ENCODE measurements at regions not wholly inside any gene's neighbourhood (a gene's known extent, or its start where the extent isn't known, plus 50 kb on each side); places are given as distances from the start of the nearest gene placed in this dataset.

GRCh38 chrX:43562372-43562771 lies 93.7 kb upstream of the MAOA start:
- H3K4me3 ChIP-seq (ENCODE audit: low read depth, low read length), result no peak overlapping the region
- TF ChIP-seq, protein P1, sequence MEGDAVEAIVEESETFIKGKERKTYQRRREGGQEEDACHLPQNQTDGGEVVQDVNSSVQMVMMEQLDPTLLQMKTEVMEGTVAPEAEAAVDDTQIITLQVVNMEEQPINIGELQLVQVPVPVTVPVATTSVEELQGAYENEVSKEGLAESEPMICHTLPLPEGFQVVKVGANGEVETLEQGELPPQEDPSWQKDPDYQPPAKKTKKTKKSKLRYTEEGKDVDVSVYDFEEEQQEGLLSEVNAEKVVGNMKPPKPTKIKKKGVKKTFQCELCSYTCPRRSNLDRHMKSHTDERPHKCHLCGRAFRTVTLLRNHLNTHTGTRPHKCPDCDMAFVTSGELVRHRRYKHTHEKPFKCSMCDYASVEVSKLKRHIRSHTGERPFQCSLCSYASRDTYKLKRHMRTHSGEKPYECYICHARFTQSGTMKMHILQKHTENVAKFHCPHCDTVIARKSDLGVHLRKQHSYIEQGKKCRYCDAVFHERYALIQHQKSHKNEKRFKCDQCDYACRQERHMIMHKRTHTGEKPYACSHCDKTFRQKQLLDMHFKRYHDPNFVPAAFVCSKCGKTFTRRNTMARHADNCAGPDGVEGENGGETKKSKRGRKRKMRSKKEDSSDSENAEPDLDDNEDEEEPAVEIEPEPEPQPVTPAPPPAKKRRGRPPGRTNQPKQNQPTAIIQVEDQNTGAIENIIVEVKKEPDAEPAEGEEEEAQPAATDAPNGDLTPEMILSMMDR (IDR thresholded peaks at IDR 0.05; ENCODE audit: borderline replicate concordance, insufficient read depth, low read depth, low read length), result no peak

- H3K4me3 ChIP-seq (ENCODE audit: low read depth, low read length), result no peak overlapping the region
- TF ChIP-seq, protein P1 (IDR thresholded peaks at IDR 0.05; ENCODE audit: borderline replicate concordance, insufficient read depth, low read depth, low read length), result no peak
Measured at GRCh38 chrX:43564953-43565352, 91.1 kb upstream of the MAOA start.

GRCh38 chrX:43566170-43566569 lies 89.9 kb upstream of the MAOA start:
- H3K4me3 ChIP-seq (ENCODE audit: low read depth, low read length), result no peak overlapping the region
- TF ChIP-seq, protein P1 (IDR thresholded peaks at IDR 0.05; ENCODE audit: borderline replicate concordance, insufficient read depth, low read depth, low read length), result no peak

DNA sequence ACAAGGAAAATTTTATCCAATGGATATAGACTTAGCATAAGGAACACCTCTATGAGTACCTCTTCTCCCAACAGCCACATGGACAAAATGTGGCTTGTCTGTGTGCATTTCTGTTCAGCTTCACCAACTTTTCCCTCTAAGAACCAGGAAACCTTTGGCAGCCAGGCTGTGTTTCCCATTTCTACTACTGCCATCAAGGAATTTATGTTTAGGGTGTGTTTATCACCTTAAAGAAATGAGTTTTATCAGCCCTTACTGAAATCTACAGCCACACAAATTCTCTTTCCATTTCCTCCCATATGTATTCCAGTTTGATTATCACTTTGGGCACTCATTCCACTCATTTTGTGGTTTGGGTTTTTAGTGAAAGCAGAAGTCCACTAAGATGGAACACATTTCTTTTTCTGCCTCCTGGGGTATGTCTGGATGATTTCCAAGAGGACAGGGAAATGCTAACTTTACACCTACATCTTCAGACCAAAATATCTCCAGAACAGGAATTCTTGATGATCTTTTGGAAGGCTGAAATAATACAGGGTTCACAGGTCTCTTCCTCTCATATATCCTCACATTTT lies 82.6 kb upstream of the MAOA start:
- TF ChIP-seq, protein P1 (IDR thresholded peaks at IDR 0.05; ENCODE audit: borderline replicate concordance, insufficient read depth, low read depth, low read length), result no peak
- H3K4me3 ChIP-seq (ENCODE audit: low read depth, low read length), result no peak overlapping the region

DNA sequence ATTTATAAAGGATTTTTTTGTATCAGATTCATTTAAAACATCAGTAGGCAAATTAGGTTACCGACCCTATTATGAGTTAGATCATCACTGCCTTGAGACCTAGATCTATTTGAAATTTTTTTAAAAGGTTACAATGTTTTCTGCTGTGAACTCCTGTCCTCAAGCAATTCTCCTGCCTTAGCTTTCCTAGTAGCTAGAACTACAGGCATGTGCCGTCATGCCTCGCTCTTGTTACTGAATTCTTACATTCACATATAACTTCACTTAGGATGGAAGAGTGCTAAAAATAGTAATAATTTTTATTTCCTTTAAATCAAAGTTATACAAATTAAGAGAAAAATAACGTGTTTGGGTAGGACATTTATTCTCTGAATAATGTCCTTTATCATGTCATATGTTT lies 75.5 kb upstream of the MAOA start:
- no peak overlapping the region for H3K4me3 ChIP-seq (ENCODE audit: low read depth, low read length)
- TF ChIP-seq, protein P1 (IDR thresholded peaks at IDR 0.05; ENCODE audit: borderline replicate concordance, insufficient read depth, low read depth, low read length), result no peak

DNA sequence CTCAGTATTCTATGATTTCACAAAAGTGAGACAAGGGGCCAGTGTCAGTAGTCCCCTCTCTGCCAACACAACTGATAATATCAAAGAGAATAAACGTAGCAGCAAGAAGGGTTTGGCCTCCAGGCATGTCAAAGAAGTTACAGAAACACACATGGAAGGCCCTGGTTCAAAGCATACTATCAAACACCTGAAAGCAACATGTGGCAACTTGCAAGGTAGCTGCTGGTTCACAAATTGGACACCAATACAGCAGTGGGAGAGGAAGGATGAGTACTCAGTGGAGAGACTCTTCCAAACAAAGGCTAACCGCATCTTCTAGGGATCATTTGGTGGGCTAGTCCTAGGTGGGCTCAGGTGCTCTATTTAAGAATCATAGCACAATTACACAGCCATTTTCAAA lies 74.9 kb upstream of the MAOA start:
- TF ChIP-seq, protein P1 (IDR thresholded peaks at IDR 0.05; ENCODE audit: borderline replicate concordance, insufficient read depth, low read depth, low read length), result no peak
- no peak overlapping the region for H3K4me3 ChIP-seq (ENCODE audit: low read depth, low read length)

DNA sequence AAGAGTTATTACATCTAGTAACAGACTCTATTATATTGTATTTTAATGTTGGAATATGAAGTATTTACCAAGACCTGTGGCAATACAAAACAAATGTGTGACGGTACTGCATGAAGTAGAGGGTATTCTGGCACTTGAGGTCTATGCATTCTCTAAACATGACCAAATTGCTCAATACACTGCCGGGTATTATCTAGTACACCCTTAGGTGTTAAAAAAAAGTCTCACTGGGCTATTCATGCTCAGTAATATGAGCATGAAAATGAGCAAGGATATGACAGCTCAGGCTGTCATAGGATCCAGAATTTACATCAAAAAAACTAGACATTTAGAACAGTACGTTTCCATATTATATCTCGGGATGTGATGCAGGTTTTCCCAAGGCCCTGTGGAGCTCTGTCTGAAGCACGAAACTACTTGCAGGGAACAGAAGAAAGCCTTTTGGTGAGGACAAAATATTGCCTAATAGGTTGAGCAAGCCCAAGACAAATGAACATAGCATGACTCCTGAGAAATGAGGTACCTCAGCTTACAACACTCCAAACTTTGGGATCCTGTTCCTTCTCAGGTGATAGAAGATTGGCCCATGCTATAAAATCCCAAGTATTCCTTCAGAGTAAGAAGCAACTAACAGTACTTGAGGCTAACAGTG lies 74.1 kb upstream of the MAOA start:
- no peak overlapping the region for H3K4me3 ChIP-seq (ENCODE audit: low read depth, low read length)
- TF ChIP-seq, protein P1 (IDR thresholded peaks at IDR 0.05; ENCODE audit: borderline replicate concordance, insufficient read depth, low read depth, low read length), result no peak
